Liver (tissue), 8 donors: ENCODE measurements at regions not wholly inside any gene's neighbourhood (a gene's known extent, or its start where the extent isn't known, plus 50 kb on each side); places are given as distances from the start of the nearest gene placed in this dataset.

Experiments
- DNase-seq: peaks from one replicate; pipeline ENCODE4 v3.0.0-alpha.2; 2017; ENCODE audit warnings: low spot score
- H3K27ac ChIP-seq, 2 donors: one replicate each; pipeline ENCODE4 v1.7.0; 2013; ENCODE audit warnings: inconsistent platforms in 2 of 2, low read length in 2 of 2, control low read depth in 1 of 2, low read depth in 1 of 2, mild to moderate bottlenecking in 1 of 2
- H3K27me3 ChIP-seq, 4 donors: one replicate each; pipeline versions ENCODE4 v1.6.1 to v1.7.0; 2013; ENCODE audit warnings: low read length in 3 of 4, inconsistent platforms in 1 of 4, mild to moderate bottlenecking in 1 of 4, moderate library complexity in 1 of 4; ENCODE audit not compliant: control insufficient read depth in 4 of 4, insufficient read depth in 4 of 4
- H3K36me3 ChIP-seq, 4 donors: one replicate each; pipeline versions ENCODE4 v1.6.1 to v1.7.0; 2013; ENCODE audit warnings: low read length in 3 of 4, mild to moderate bottlenecking in 3 of 4, low read depth in 1 of 4, moderate library complexity in 1 of 4; ENCODE audit not compliant: control insufficient read depth in 4 of 4, insufficient read depth in 3 of 4
- H3K4me1 ChIP-seq, 4 donors: one replicate each; pipeline versions ENCODE4 v1.6.1 to v1.7.0; 2013; ENCODE audit warnings: low read length in 3 of 4, mild to moderate bottlenecking in 3 of 4, moderate library complexity in 1 of 4; ENCODE audit not compliant: control insufficient read depth in 4 of 4, insufficient read depth in 4 of 4
- H3K4me3 ChIP-seq, 3 donors: one replicate each; pipeline versions ENCODE4 v1.6.1 to v1.7.0; 2013; ENCODE audit warnings: low read length in 3 of 3, control low read depth in 1 of 3, low read depth in 1 of 3, mild to moderate bottlenecking in 1 of 3
- H3K9ac ChIP-seq, 2 donors: one replicate each; pipeline ENCODE4 v1.7.0; 2013; ENCODE audit warnings: low read length in 2 of 2, mild to moderate bottlenecking in 2 of 2, moderate library complexity in 2 of 2, control low read depth in 1 of 2, low read depth in 1 of 2
- H3K9me3 ChIP-seq, 4 donors: one replicate each; pipeline versions ENCODE4 v1.6.1 to v1.7.0; 2013; ENCODE audit warnings: low read length in 3 of 4; ENCODE audit not compliant: control insufficient read depth in 4 of 4
- CTCF ChIP-seq: fragments of 150-350 bp; IDR thresholded peaks from 2 replicates; pipeline ENCODE4 v1.5.1; 2017; ENCODE audit warnings: improper control_type of control experiment, low read depth, low read length; ENCODE audit not compliant: missing input control
- EGR1 ChIP-seq, 2 donors: IDR thresholded peaks; 2 replicates each; pipeline ENCODE4 v1.6.1; 2016 to 2018; ENCODE audit warnings: antibody characterized with exemption in 2 of 2, low read depth in 2 of 2
- FOXA1 ChIP-seq: IDR thresholded peaks from 2 replicates; pipeline ENCODE4 v1.6.1; 2016; ENCODE audit warnings: antibody characterized with exemption
- FOXA2 ChIP-seq: IDR thresholded peaks from 2 replicates; pipeline ENCODE4 v1.6.1; 2016; ENCODE audit warnings: antibody characterized with exemption
- GABPA ChIP-seq, 2 donors: IDR thresholded peaks in 1 of 2; conservative IDR thresholded peaks in 1 of 2; 2 replicates each; pipeline ENCODE4 v1.6.1; 2016; ENCODE audit warnings: antibody characterized with exemption in 2 of 2, mild to moderate bottlenecking in 1 of 2, moderate library complexity in 1 of 2
- HNF4A ChIP-seq, 2 donors: conservative IDR thresholded peaks; 2 replicates each; pipeline ENCODE4 v1.6.1; 2016; ENCODE audit warnings: antibody characterized with exemption in 2 of 2, mild to moderate bottlenecking in 2 of 2
- JUND ChIP-seq, 2 donors: IDR thresholded peaks; 2 replicates each; pipeline ENCODE4 v1.6.1; 2016; ENCODE audit warnings: antibody characterized with exemption in 2 of 2
- MAX ChIP-seq: IDR thresholded peaks from 2 replicates; pipeline ENCODE4 v1.6.1; 2016; ENCODE audit warnings: antibody characterized with exemption
- NR2F2 ChIP-seq: IDR thresholded peaks from 2 replicates; pipeline ENCODE4 v1.6.1; 2016; ENCODE audit warnings: antibody characterized with exemption
- RAD21 ChIP-seq, 2 donors: IDR thresholded peaks; 2 replicates each; pipeline ENCODE4 v1.6.1; 2016; ENCODE audit warnings: antibody characterized with exemption in 2 of 2, mild to moderate bottlenecking in 2 of 2
- RXRA ChIP-seq, 2 donors: IDR thresholded peaks; 2 replicates each; pipeline ENCODE4 v1.6.1; 2017 to 2018; ENCODE audit warnings: antibody characterized with exemption in 2 of 2, mild to moderate bottlenecking in 1 of 2
- SP1 ChIP-seq: IDR thresholded peaks from 2 replicates; pipeline ENCODE4 v1.6.1; 2018; ENCODE audit warnings: antibody characterized with exemption, mild to moderate bottlenecking
- TAF1 ChIP-seq: conservative IDR thresholded peaks from 2 replicates; pipeline ENCODE4 v1.6.1; 2016; ENCODE audit warnings: antibody characterized with exemption, mild to moderate bottlenecking
- YY1 ChIP-seq: IDR thresholded peaks from 2 replicates; pipeline ENCODE4 v1.6.1; 2016; ENCODE audit warnings: antibody characterized with exemption, mild to moderate bottlenecking
- WGBS: extraction: QIAGEN DNeasy Blood & Tissue Kit; methylation state at CpG from one replicate; pipeline ENCODE4 v1.1.7; 2013; 5-methylcytosine and 5-hydroxymethylcytosine counted together
- TF ChIP-seq, protein P1 (sequence below): IDR thresholded peaks from 2 replicates; pipeline ENCODE4 v1.6.1; 2016; ENCODE audit warnings: antibody characterized with exemption
- TF ChIP-seq, protein P2 (sequence below): IDR thresholded peaks from 2 replicates; pipeline ENCODE4 v1.6.1; 2016; ENCODE audit warnings: antibody characterized with exemption, mild to moderate bottlenecking
- donor health status: healthy.
- donor health status: healthy.
- donor health status: healthy.
- donor health status: healthy.
- donor health status: healthy.

DNA sequence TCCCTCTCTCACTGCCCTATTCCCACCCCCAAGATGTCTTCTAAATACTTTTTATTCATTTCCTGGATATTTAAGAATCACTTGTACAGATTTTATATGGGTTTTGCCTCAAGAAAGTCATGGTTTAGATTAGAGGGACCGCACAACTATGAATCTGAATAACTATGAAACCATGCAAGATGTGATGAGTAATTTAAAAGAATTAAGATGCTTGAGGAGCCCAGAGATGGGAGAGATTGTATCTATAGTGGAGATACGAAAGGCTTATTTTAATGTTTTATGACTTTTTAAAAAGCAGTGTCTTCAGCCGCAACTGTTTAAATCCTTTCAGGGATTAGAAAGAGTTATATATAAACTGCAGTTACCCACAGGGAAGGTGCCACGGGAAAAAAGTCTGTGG is 324.1 kb downstream of the LPIN1 start:
- 86% methylated on average over 4 of the region's 4 CpGs for WGBS
- DNase-seq = no peak
- H3K36me3 ChIP-seq = no peaks in the 10 kb centered on the region
- no peak overlapping the region for H3K4me3 ChIP-seq
- no peaks in the 10 kb centered on the region for H3K9me3 ChIP-seq
- H3K9ac ChIP-seq = no peak overlapping the region
- no peaks in the 10 kb centered on the region for H3K4me1 ChIP-seq
- no peaks in the 10 kb centered on the region for H3K27me3 ChIP-seq
- TF ChIP-seq, protein P1, sequence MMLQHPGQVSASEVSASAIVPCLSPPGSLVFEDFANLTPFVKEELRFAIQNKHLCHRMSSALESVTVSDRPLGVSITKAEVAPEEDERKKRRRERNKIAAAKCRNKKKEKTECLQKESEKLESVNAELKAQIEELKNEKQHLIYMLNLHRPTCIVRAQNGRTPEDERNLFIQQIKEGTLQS = no peak
- TF ChIP-seq JUND (IDR thresholded peaks at IDR 0.05) (no peak), MAX (no peak), TAF1 (no peak), RAD21 (IDR thresholded peaks at IDR 0.05) (no peak), FOXA1 (no peak), NR2F2 (no peak), SP1 (no peak), YY1 (no peak), EGR1 (IDR thresholded peaks at IDR 0.05; ENCODE audit: low read depth in 2 of 2) (no peak)
- TF ChIP-seq, protein P2, sequence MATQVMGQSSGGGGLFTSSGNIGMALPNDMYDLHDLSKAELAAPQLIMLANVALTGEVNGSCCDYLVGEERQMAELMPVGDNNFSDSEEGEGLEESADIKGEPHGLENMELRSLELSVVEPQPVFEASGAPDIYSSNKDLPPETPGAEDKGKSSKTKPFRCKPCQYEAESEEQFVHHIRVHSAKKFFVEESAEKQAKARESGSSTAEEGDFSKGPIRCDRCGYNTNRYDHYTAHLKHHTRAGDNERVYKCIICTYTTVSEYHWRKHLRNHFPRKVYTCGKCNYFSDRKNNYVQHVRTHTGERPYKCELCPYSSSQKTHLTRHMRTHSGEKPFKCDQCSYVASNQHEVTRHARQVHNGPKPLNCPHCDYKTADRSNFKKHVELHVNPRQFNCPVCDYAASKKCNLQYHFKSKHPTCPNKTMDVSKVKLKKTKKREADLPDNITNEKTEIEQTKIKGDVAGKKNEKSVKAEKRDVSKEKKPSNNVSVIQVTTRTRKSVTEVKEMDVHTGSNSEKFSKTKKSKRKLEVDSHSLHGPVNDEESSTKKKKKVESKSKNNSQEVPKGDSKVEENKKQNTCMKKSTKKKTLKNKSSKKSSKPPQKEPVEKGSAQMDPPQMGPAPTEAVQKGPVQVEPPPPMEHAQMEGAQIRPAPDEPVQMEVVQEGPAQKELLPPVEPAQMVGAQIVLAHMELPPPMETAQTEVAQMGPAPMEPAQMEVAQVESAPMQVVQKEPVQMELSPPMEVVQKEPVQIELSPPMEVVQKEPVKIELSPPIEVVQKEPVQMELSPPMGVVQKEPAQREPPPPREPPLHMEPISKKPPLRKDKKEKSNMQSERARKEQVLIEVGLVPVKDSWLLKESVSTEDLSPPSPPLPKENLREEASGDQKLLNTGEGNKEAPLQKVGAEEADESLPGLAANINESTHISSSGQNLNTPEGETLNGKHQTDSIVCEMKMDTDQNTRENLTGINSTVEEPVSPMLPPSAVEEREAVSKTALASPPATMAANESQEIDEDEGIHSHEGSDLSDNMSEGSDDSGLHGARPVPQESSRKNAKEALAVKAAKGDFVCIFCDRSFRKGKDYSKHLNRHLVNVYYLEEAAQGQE = no peak
- H3K27ac ChIP-seq = no peak overlapping the region

- no peak for TF ChIP-seq CTCF
- TF ChIP-seq, protein P2 = no peak
- TF ChIP-seq RXRA (IDR thresholded peaks at IDR 0.05) = no peak
- TF ChIP-seq RAD21 (IDR thresholded peaks at IDR 0.05) = no peak
- TF ChIP-seq JUND (IDR thresholded peaks at IDR 0.05) = no peak
- TF ChIP-seq SP1 = no peak
- TF ChIP-seq EGR1 (IDR thresholded peaks at IDR 0.05; ENCODE audit: low read depth in 2 of 2) = no peak
- TF ChIP-seq FOXA2 = no peak
- TF ChIP-seq NR2F2 = no peak
- no peak for TF ChIP-seq FOXA1
- TF ChIP-seq, protein P1 = no peak
- no peak for TF ChIP-seq TAF1
- no peak for TF ChIP-seq HNF4A (conservative IDR thresholded peaks at IDR 0.05)
- TF ChIP-seq YY1 = no peak
- TF ChIP-seq MAX = no peak
- TF ChIP-seq GABPA (IDR thresholded peaks at IDR 0.05 in 1 of 2, conservative IDR thresholded peaks at IDR 0.05 in 1 of 2) = no peak
- Histone ChIP-seq H3K27ac (no peak overlapping the region), H3K36me3 (no peaks in the 10 kb centered on the region), H3K9ac (no peak overlapping the region), H3K9me3 (no peaks in the 10 kb centered on the region), H3K27me3 (no peaks in the 10 kb centered on the region), H3K4me3 (no peak overlapping the region), H3K4me1 (no peaks in the 10 kb centered on the region)
- no peak for DNase-seq
These were observed 324.9 kb downstream of the LPIN1 start for GRCh38 chr2:12071318-12071717.
